Adrenal gland (tissue), 5 donors: ENCODE measurements at regions not wholly inside any gene's neighbourhood (a gene's known extent, or its start where the extent isn't known, plus 50 kb on each side); places are given as distances from the start of the nearest gene placed in this dataset.

ENCODE experiments used
- CTCF ChIP-seq, 6 experiments: fragments of 450-650 bp in 4 of 6; fragments of 200-600 bp in 2 of 6; sonication (generic) in 1 of 6; IDR thresholded peaks; 1 replicate in 5 of 6; 2 replicates in 1 of 6; pipeline versions ENCODE4 v1.5.1 to v1.8.0; 2016 to 2021; ENCODE audit warnings: antibody characterized with exemption in 6 of 6, mild to moderate bottlenecking in 2 of 6, moderate library complexity in 1 of 6
- POLR2A ChIP-seq, 2 donors: fragments of 450-650 bp; IDR thresholded peaks; one replicate each; pipeline ENCODE4 v1.6.1; 2017; ENCODE audit warnings: antibody characterized with exemption in 2 of 2, mild to moderate bottlenecking in 2 of 2, moderate library complexity in 1 of 2
- donor health status: DM: no; HTN: no; CAD: no.

GRCh38 chr5:57009811-57010210 lies 57.9 kb upstream of the MIER3 start:
- TF ChIP-seq CTCF (IDR thresholded peaks at IDR 0.05) = no peak
- no peak for TF ChIP-seq POLR2A (IDR thresholded peaks at IDR 0.05)
